ENCODE measurements at regions not wholly inside any gene's neighbourhood (a gene's known extent, or its start where the extent isn't known, plus 50 kb on each side); places are given as distances from the start of the nearest gene placed in this dataset.

- TF ChIP-seq CTCF (IDR thresholded peaks at IDR 0.05; ENCODE audit: poor library complexity, severe bottlenecking) = no peak
- TF ChIP-seq EZH2 (IDR thresholded peaks at IDR 0.05; ENCODE audit: borderline replicate concordance, insufficient read depth, low read length, poor library complexity, severe bottlenecking) = no peak
- TF ChIP-seq POLR2AphosphoS5 (IDR thresholded peaks at IDR 0.05) = no peak
- no peak for TF ChIP-seq SMC3 (conservative IDR thresholded peaks at IDR 0.05; ENCODE audit: poor library complexity)
- no peak for TF ChIP-seq MXI1 (conservative IDR thresholded peaks at IDR 0.05; ENCODE audit: poor library complexity, severe bottlenecking)
- no peak for TF ChIP-seq EP300 (conservative IDR thresholded peaks at IDR 0.05; ENCODE audit: poor library complexity, severe bottlenecking)
These were observed 1092.8 kb upstream of the SEL1L start for GRCh38 chr14:82626156-82627066.
